IPS DF 4.7 (cell line): ENCODE measurements at regions not wholly inside any gene's neighbourhood (a gene's known extent, or its start where the extent isn't known, plus 50 kb on each side); places are given as distances from the start of the nearest gene placed in this dataset.

Experiments used
- DNase-seq: peaks from one replicate; pipeline ENCODE4 v3.0.0-alpha.2; 2013; ENCODE audit warnings: low spot score; ENCODE audit errors: extremely low read depth

GRCh38 chr2:105625632-105626031 is 119.1 kb upstream of the NCK2 start:
- no peak for DNase-seq

DNA sequence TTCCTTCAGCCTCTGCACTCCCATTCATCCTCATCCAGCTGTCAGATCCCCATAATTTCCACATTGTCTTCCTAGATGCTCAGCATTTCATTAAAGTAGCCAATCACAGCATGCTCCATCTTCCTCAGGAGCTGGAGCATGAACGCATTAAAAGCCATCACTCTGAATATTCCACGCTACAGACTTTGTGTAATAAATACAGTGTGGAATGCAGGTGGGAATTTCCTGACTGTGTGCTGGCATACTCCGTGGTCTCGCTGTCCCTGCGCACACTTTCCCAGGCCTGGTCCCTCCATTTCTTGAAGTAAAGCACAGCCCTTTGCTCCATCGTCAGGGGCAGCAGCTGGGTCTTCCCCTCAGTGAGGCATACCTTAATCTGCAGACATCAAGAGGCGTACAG is 123.7 kb upstream of the NCK2 start:
- no peak for DNase-seq

DNA sequence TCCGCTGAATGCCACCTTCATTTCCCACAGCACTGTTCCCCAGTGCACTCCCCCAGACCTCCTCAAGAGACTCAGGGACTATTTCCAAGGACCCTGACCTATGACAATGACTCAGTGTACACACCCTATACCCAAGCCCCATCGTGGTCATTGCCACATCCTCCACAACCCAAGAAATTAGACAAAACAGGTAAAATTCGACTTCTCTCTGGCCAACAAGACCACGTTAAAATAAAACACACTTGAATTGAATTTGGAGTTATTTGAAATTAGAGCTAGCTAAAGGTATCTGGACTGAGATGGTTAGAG is 126.4 kb upstream of the NCK2 start:
- DNase-seq = no peak

DNA sequence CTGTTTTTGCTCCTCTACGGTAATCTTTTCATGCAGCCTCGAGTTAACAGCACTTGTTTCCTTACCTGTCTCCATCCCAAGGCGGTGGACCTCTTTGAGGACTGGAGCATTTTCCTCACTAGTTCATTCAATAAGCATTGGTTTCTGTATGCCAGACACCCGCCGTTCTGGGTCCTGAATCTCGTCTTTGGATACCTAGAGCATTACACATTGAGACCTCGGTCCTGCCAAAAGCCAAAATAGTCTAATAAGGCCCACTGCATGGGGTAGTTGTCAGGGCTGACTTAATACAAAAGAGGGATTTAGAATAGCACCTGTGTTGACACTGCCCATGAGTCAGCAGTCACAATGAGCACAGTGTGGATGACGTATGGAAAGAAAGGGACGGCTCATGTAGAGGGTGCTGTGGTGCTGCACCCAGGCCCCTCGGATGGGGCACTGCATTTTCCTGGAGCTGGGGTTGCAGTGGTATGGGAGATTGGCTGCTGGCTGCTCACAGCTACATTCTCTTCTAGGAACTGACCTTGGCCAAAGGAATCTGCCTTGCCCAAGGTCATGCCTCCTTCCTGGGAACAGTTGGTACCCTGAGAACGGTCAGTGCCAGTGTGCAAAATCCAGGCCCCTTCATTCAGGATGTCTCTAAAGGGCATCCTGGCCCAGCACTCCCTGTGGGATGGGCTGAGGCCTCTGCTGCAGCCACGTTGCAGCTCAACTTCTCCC is 126.9 kb upstream of the NCK2 start:
- DNase-seq = no peak

GRCh38 chr2:105615305-105615704 is 129.4 kb upstream of the NCK2 start:
- DNase-seq = no peak

- DNase-seq = no peak
Observed at GRCh38 chr2:105611811-105612424, 132.8 kb upstream of the NCK2 start.

DNA sequence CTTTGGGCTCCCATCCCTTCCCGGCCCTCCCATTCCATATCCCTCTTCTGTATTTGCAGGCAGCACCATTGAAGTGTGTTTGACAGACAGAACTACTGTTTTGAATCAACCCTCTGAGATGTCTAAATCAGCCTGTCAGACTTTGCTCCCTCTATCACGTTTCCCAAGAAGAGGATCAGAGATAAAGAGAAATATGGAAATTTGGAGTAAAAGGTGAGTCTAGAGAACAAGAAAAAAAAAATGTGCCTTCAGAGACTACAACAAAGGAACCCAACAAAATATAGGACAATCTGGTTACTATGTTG is 133.4 kb upstream of the NCK2 start:
- no peak for DNase-seq

- DNase-seq = no peak
Observed at GRCh38 chr2:105610576-105611332, 134.0 kb upstream of the NCK2 start.

GRCh38 chr2:105609746-105610402 is 134.8 kb upstream of the NCK2 start:
- DNase-seq = no peak

- no peak for DNase-seq
Observed at GRCh38 chr2:105607920-105608504, 136.7 kb upstream of the NCK2 start.

DNA sequence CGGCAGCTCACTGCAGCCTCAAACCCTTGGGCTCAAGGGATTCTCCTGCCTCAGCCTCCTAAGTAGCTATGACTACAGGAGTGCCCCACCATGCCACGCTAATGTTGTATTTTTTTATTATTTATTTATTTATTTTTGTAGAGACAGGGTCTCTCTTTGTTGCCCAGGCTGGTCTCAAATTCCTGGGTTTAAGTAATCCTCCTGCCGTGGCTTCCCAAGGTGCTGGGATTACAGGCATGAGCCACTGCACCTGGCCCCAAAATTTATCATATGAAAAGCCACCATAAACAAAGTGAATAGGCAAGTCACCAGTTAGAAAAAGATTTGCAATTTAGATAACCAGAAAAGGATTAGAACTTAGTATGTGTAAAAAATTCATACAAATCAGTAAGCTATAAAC is 138.6 kb upstream of the NCK2 start:
- DNase-seq = no peak

- DNase-seq = no peak
Observed at GRCh38 chr2:105604938-105605337, 139.8 kb upstream of the NCK2 start.

DNA sequence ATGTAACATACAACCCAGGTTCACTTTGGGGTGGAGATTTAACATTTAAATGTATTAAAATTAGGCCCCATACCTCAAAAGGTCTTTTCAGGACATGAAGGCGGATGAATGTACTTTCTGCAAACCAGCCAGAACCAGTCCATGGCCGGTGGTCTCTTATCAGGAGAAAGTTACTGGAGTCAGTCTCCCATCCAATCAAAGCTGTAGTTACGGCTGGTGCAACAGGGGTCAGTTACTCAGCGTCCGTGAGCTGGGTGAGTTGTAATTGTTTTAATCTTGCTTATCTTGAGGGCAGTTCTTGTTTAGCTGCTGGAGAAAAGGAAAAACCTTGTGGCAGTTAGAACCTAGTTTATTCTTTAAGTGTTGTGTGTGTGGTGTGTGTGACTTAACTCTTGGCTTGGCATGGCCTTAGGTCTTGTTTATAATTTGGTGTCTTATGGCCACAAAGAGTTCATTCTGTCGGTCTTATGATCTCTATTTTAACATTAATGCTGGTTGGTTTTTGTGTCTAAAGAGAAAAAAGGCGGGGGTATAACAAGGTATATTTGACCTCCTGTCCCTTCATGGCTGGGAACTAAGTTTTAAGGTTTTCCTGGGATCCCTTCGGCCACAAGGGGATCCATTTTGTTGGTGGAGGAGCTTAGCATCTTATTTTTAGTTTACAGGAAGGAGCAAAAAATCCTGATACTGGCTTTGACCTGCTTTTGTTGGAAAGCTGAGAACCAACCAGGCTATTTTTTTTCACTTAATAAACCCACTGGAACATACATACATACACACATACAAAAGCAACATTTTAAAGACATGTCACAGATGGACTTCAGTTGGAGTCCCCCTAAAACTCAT is 143.5 kb upstream of the NCK2 start:
- DNase-seq = no peak

DNA sequence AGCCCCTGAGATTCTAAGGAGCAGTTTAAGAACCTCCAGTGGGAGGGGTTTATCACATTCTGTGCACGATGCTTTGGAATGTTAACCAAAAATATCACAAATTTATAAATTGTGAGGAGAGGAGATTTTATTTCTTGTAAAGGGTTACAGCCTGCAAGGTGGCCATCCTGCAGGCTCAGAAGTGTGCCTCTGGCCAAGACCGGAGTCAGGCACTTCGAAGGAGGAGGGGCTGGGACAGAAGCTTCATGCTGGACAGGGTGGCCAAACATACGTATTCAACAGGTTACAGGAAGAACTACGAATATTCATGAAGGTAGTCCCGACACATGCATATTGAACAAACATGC is 144.1 kb upstream of the NCK2 start:
- DNase-seq = no peak

- DNase-seq = no peak
Observed at GRCh38 chr2:105600037-105600442, 144.7 kb upstream of the NCK2 start.

- no peak for DNase-seq
Observed at GRCh38 chr2:105598829-105599698, 145.6 kb upstream of the NCK2 start.

- no peak for DNase-seq
Observed at GRCh38 chr2:105597806-105598803, 146.6 kb upstream of the NCK2 start.

DNA sequence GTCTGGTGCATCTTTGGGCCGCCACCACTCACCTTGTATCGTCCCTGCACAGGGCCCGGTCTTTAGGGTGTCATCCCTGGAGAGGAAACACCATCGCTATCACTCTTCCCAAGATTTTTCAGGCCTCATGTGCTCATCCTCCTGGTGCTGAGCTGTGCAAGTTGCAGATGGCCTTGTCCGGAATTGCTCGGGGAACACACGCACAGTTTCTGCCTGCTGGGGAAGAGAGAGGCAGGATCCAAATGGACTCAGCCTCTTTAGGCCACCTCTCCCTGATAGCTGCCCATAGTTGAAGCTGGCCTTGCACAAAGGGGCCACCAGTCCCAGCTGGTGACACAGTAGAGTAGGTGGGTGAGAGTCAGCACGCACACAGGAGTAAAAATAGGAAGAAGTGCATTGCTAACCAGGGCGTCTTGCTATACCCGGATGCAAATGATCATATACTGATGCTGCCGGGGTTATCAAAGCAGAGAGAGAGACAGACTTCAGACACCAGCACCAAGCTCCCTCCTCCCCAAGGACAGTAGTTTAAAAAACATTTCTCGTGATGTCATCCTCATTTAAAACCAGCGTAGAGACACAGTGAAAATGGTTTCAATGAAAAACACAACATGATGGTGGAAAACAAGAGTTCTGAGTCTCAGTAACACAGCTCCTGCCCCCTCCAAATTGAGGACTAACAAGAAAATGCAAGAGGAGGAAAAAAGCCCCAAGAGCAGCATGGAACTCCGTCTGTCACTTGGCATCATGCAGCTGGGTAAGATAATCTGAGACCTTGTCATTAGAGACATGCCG is 147.5 kb upstream of the NCK2 start:
- DNase-seq = no peak
